ENCODE measurements at regions not wholly inside any gene's neighbourhood (a gene's known extent, or its start where the extent isn't known, plus 50 kb on each side); places are given as distances from the start of the nearest gene placed in this dataset.

DNA sequence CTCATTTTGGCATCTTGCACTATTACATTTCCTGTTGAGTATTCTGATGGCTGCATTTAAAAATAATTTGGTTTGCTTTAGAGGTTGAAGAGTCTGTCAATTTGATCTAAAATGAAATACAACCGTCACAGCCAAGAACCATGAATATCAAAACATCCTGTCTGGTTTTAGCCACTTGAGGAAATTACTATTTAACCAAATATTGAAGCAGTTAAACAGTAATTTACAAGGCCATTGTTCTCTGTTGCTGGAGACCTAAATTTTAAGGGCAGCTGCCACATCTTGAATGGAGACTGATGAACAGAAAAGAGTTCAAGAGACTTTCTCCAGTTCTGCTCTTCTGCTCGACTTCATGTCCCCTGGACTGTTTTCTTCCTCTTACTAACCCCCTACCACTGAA is 549.4 kb downstream of the LRRC70 start:
- Histone ChIP-seq H3K4me3 (no peak overlapping the region), H3K36me3 (no peaks in the 10 kb centered on the region), H3K27ac (no peak overlapping the region), H3K27me3 (no peaks in the 10 kb centered on the region), H3K4me1 (no peaks in the 10 kb centered on the region), H3K9me3 (no peaks in the 10 kb centered on the region)
- no peak for DNase-seq
- TF ChIP-seq, protein P1, sequence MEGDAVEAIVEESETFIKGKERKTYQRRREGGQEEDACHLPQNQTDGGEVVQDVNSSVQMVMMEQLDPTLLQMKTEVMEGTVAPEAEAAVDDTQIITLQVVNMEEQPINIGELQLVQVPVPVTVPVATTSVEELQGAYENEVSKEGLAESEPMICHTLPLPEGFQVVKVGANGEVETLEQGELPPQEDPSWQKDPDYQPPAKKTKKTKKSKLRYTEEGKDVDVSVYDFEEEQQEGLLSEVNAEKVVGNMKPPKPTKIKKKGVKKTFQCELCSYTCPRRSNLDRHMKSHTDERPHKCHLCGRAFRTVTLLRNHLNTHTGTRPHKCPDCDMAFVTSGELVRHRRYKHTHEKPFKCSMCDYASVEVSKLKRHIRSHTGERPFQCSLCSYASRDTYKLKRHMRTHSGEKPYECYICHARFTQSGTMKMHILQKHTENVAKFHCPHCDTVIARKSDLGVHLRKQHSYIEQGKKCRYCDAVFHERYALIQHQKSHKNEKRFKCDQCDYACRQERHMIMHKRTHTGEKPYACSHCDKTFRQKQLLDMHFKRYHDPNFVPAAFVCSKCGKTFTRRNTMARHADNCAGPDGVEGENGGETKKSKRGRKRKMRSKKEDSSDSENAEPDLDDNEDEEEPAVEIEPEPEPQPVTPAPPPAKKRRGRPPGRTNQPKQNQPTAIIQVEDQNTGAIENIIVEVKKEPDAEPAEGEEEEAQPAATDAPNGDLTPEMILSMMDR (IDR thresholded peaks at IDR 0.05), result no peak
- TF ChIP-seq POLR2A (IDR thresholded peaks at IDR 0.05), result no peak

DNA sequence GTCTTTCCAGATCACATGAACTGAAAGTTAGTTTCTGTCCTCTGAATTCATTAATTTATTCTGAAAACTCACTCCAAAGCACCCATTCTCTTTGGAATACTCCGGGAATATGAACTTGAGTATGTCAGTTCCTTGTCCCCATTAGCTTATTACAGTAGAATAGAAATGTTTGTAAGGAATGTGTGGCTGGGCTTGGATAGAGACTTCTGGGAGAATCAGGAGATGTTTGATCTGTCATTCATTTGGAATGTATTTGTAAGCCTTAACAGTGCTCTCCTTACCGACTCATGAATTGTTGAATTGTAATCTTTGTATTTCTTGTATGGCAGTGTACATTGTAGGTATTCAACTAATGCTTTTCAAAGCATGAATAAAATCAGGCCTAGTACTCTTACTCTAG is 548.4 kb downstream of the LRRC70 start:
- Histone ChIP-seq H3K36me3 (no peaks in the 10 kb centered on the region), H3K9me3 (peaks cover 0 to 2% (median 0%) of the 10 kb centered on the region in 4 donors), H3K4me3 (no peak overlapping the region), H3K4me1 (no peaks in the 10 kb centered on the region), H3K27ac (no peak overlapping the region), H3K27me3 (no peaks in the 10 kb centered on the region)
- TF ChIP-seq POLR2A (IDR thresholded peaks at IDR 0.05), result no peak
- TF ChIP-seq, protein P1 (IDR thresholded peaks at IDR 0.05), result no peak
- no peak for DNase-seq

DNA sequence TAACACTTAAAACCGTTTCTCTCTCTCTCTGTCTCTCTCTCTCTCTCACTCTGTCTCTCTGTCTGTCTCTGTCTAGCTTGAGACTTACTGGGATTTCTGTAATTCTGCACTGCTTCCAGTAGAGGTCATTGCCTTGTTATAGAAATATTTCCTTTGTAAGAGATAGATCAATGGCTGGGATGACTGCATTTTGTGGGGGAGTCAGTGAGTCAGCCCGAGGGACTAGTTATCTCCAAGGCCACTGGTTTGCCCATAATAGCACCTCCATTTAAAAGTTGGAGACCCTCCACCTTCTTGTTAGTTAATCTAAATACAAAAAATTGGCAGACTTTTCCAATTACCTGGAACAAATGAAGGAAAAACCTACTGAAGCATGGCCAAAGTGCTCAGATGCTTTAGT is 547.2 kb downstream of the LRRC70 start:
- Histone ChIP-seq H3K4me3 (no peak overlapping the region), H3K27ac (no peak overlapping the region), H3K9me3 (peaks cover 0 to 3% (median 0%) of the 10 kb centered on the region in 4 donors), H3K4me1 (no peaks in the 10 kb centered on the region), H3K36me3 (no peaks in the 10 kb centered on the region), H3K27me3 (no peaks in the 10 kb centered on the region)
- TF ChIP-seq, protein P1 (IDR thresholded peaks at IDR 0.05), result no peak
- no peak for TF ChIP-seq POLR2A (IDR thresholded peaks at IDR 0.05)
- no peak for DNase-seq

DNA sequence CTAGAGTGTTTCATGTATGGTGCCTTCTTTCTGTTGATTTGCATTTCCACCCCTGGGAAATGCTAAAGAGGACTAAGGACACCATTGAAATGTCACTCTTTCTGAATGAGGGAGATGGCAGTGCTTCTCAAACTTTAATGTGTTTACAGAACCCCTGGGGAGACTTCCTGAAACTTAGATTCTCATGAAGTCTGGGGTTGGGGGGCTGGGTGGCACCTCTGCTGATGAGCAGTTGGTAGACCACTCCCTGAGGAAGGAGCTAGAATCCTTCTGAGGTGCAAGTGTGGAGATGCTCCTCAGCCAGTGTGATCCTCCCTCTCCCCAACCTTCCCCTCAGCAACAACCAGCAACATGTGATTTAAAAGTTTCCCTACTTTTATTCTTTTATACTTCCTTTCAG is 546.8 kb downstream of the LRRC70 start:
- Histone ChIP-seq H3K36me3 (no peaks in the 10 kb centered on the region), H3K27ac (no peak overlapping the region), H3K27me3 (no peaks in the 10 kb centered on the region), H3K4me3 (no peak overlapping the region), H3K4me1 (no peaks in the 10 kb centered on the region), H3K9me3 (peaks cover 0 to 3% (median 0%) of the 10 kb centered on the region in 4 donors)
- no peak for DNase-seq
- TF ChIP-seq, protein P1 (IDR thresholded peaks at IDR 0.05), result no peak
- TF ChIP-seq POLR2A (IDR thresholded peaks at IDR 0.05), result no peak

DNA sequence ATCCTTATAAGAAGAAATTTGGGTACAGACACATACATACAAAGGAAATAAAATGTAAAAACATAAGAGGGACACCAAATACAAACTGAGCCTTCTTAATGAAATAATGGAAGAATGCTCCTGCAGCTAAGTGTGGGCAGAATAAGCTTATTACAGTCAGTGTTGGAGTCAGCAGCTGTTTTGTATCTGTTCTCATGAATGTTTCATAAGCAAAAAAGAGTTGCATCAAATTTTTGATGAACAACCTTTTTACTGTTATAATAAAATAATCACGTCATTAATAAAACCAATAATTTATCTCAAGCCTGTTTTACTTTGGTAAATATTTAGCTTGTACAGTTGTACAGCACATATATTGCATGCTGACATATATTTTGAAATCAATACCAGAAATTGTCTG is 545.6 kb downstream of the LRRC70 start:
- peaks cover 0 to 3% (median 0%) of the 10 kb centered on the region in 4 donors for H3K9me3 ChIP-seq
- DNase-seq, result no peak
- no peaks in the 10 kb centered on the region for H3K27me3 ChIP-seq
- H3K4me3 ChIP-seq, result no peak overlapping the region
- TF ChIP-seq, protein P1 (IDR thresholded peaks at IDR 0.05), result no peak
- no peak for TF ChIP-seq POLR2A (IDR thresholded peaks at IDR 0.05)
- H3K4me1 ChIP-seq, result no peaks in the 10 kb centered on the region
- no peak overlapping the region for H3K27ac ChIP-seq
- no peaks in the 10 kb centered on the region for H3K36me3 ChIP-seq

DNA sequence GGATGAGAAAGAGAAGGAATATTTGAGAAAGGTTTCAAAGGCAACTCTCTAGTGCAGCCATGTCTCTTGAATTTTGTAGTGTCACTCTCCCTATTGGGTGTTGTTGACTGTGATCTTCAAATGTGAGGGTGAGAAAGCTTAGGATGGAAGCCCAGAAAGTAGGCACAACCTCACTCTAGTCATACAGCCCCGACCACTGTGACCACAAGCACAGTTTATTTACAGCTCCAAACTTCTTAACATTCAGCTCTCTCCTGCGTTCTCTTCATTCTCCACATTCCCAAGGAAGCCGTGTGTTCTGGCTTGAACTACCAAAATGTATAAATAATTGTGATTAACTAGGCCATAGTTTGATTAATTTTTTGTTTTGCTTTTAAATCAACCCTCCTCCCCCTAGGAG is 542.9 kb downstream of the LRRC70 start:
- H3K36me3 ChIP-seq, result no peaks in the 10 kb centered on the region
- no peaks in the 10 kb centered on the region for H3K27me3 ChIP-seq
- no peak for DNase-seq
- no peaks in the 10 kb centered on the region for H3K4me1 ChIP-seq
- TF ChIP-seq, protein P1 (IDR thresholded peaks at IDR 0.05), result no peak
- TF ChIP-seq POLR2A (IDR thresholded peaks at IDR 0.05), result no peak
- no peak overlapping the region for H3K27ac ChIP-seq
- H3K4me3 ChIP-seq, result no peak overlapping the region
- H3K9me3 ChIP-seq, result peaks cover 0 to 3% (median 0%) of the 10 kb centered on the region in 4 donors

Measured in Peyer's patch (tissue), 4 donors.